K562 (cell line): ENCODE measurements at regions not wholly inside any gene's neighbourhood (a gene's known extent, or its start where the extent isn't known, plus 50 kb on each side); places are given as distances from the start of the nearest gene placed in this dataset.

Experiments
- ATAC-seq: fragments of 200-7000 bp; cut with Tn5 transposase; 3 replicates; pipeline ENCODE4 v1.9.1; 2020; ENCODE audit warnings: moderate library complexity
- BruUV-seq: library from RNA; stranded (reverse); fragments of 400-500 nt; replicated peaks from 2 replicates; lab custom pipeline; 2021; lab: Mats Ljungman, UMichigan
- CTCF ChIA-PET: fragments of 300-600 bp; formaldehyde crosslinking; extraction: SDS; loops from one replicate; lab custom pipeline; 2021; ENCODE audit warnings: low intra/inter-chr PET ratio; lab: Yijun Ruan, JAX
- POLR2A ChIA-PET: fragments of 300-600, 350-650 bp; sonication (Branson Sonifier 250); formaldehyde crosslinking; extraction: SDS; loops from one replicate; lab custom pipeline; 2021; ENCODE audit warnings: antibody characterized with exemption, inconsistent platforms; lab: Yijun Ruan, JAX
- DNase-seq, 4 experiments: peaks; one replicate each; pipeline versions ENCODE4 v3.0.0 to v3.0.0-alpha.2; 2011 to 2018; ENCODE audit warnings: low spot score in 3 of 4, mixed read lengths in 3 of 4; ENCODE audit errors: extremely low read depth in 1 of 4
- FAIRE-seq: peaks from 2 replicates; lab custom pipeline; 2011; peaks lifted over from hg19 to GRCh38; lab: Jason Lieb, UNC
- H2AFZ ChIP-seq: 2 replicates; pipeline ENCODE4 v1.6.0; 2011; ENCODE audit warnings: low read depth, low read length, control low read depth, inconsistent platforms
- H3K27ac ChIP-seq: fragments of 200-600 bp; 3 replicates; pipeline ENCODE4 v1.8.0; 2011; ENCODE audit warnings: low read depth, mild to moderate bottlenecking, control low read depth, inconsistent platforms, low read length, moderate library complexity, mixed read lengths; ENCODE audit errors: extremely low read depth
- H3K27me3 ChIP-seq, 2 experiments: fragments of 300-600 bp in 1 of 2; 2 replicates in 1 of 2; 3 replicates in 1 of 2; pipeline versions ENCODE4 v1.6.0 to v1.8.0; 2011; ENCODE audit warnings: inconsistent platforms in 2 of 2, low read length in 2 of 2, mild to moderate bottlenecking in 1 of 2, mixed read lengths in 1 of 2, moderate library complexity in 1 of 2; ENCODE audit not compliant: control insufficient read depth in 2 of 2, insufficient read depth in 2 of 2
- H3K36me3 ChIP-seq: fragments of 300-600 bp; 3 replicates; pipeline ENCODE4 v1.8.0; 2011; ENCODE audit warnings: mild to moderate bottlenecking, low read length, inconsistent platforms; ENCODE audit not compliant: control insufficient read depth, insufficient read depth
- H3K4me1 ChIP-seq, 2 experiments: fragments of 200-600 bp in 1 of 2; replicated peaks in 1 of 2; 2 replicates in 1 of 2; 3 replicates in 1 of 2; pipeline versions ENCODE4 v1.5.1 to v1.8.0; 2011; ENCODE audit warnings: inconsistent platforms in 2 of 2, low read length in 2 of 2, mild to moderate bottlenecking in 1 of 2, mixed read lengths in 1 of 2, moderate library complexity in 1 of 2; ENCODE audit not compliant: control insufficient read depth in 2 of 2, insufficient read depth in 2 of 2
- H3K4me2 ChIP-seq: 2 replicates; pipeline ENCODE4 v1.6.1; 2011; ENCODE audit warnings: low read length, control low read depth, inconsistent platforms, mixed read lengths; ENCODE audit not compliant: insufficient read depth
- H3K4me3 ChIP-seq: fragments of 200-600 bp; sonication (generic), shearing (Covaris generic); 2 replicates; pipeline ENCODE4 v1.5.1; 2016; ENCODE audit warnings: control low read depth, inconsistent platforms
- H3K79me2 ChIP-seq: fragments of 200-600 bp; 3 replicates; pipeline ENCODE4 v1.8.0; 2011; ENCODE audit warnings: low read length, inconsistent platforms; ENCODE audit not compliant: control insufficient read depth, insufficient read depth
- H3K9ac ChIP-seq, 2 experiments: 2 replicates each; pipeline versions ENCODE4 v1.6.0 to v1.6.1; 2011; ENCODE audit warnings: low read depth in 2 of 2, low read length in 2 of 2, control low read depth in 1 of 2, inconsistent platforms in 1 of 2, mild to moderate bottlenecking in 1 of 2, mixed read lengths in 1 of 2; ENCODE audit not compliant: insufficient read depth in 1 of 2
- H3K9me1 ChIP-seq: one replicate; pipeline ENCODE4 v1.6.0; 2011; ENCODE audit warnings: inconsistent platforms, mild to moderate bottlenecking, low read length, moderate library complexity; ENCODE audit not compliant: control insufficient read depth, insufficient read depth
- H3K9me3 ChIP-seq: replicated peaks from 2 replicates; pipeline ENCODE4 v1.5.1; 2011; ENCODE audit warnings: low read depth, low read length, inconsistent platforms; ENCODE audit not compliant: control insufficient read depth, insufficient read depth
- H4K20me1 ChIP-seq: replicated peaks from 2 replicates; pipeline ENCODE4 v1.6.1; 2011; ENCODE audit warnings: low read length, inconsistent platforms, mixed read lengths; ENCODE audit not compliant: control insufficient read depth, insufficient read depth
- BDP1 ChIP-seq: IDR thresholded peaks from 3 replicates; pipeline ENCODE4 v1.6.1; 2011; ENCODE audit not compliant: insufficient read length, insufficient read depth
- CGGBP1 ChIP-seq: fragments of 250-450 bp; sonication (Bioruptor Pico); IDR thresholded peaks from 2 replicates; pipeline ENCODE4 v1.9.0; 2021; ENCODE audit warnings: mild to moderate bottlenecking
- CHD4 ChIP-seq: fragments of 200-600 bp; sonication (generic); IDR thresholded peaks from 3 replicates; pipeline ENCODE4 v1.6.1; 2012; ENCODE audit warnings: low read depth, mild to moderate bottlenecking, mixed read lengths, low read length, inconsistent platforms; ENCODE audit not compliant: insufficient read depth, insufficient replicate concordance, poor library complexity, severe bottlenecking
- HSF4 ChIP-seq: fragments of 250-450 bp; sonication (Bioruptor Pico); IDR thresholded peaks from 2 replicates; pipeline ENCODE4 v2.1.2; 2022; ENCODE audit warnings: mild to moderate bottlenecking, moderate library complexity, borderline replicate concordance
- PML ChIP-seq: IDR thresholded peaks from 2 replicates; pipeline ENCODE4 v1.6.1; 2012; ENCODE audit warnings: low read length, inconsistent platforms
- POLR2AphosphoS5 ChIP-seq: IDR thresholded peaks from 2 replicates; pipeline ENCODE4 v1.6.1; 2011; ENCODE audit warnings: mild to moderate bottlenecking, low read depth, low read length, moderate library complexity; ENCODE audit not compliant: control insufficient read depth, insufficient read depth
- RUNX1 ChIP-seq: sonication (generic); IDR thresholded peaks from 2 replicates; pipeline ENCODE4 v1.6.1; 2016; ENCODE audit warnings: antibody characterized with exemption, low read depth
- SRSF3 ChIP-seq: fragments of 200-400 bp; formaldehyde crosslinking; IDR thresholded peaks from 2 replicates; pipeline ENCODE4 v1.6.1; 2016; ENCODE audit warnings: mild to moderate bottlenecking, low read length, moderate library complexity; ENCODE audit not compliant: insufficient read depth
- ZBTB2 ChIP-seq: fragments of 450-650 bp; IDR thresholded peaks from 2 replicates; pipeline ENCODE4 v1.6.1; 2016; ENCODE audit warnings: antibody characterized with exemption
- ZNF282 ChIP-seq: sonication (generic); formaldehyde crosslinking; IDR thresholded peaks from 2 replicates; pipeline ENCODE4 v1.8.1; 2023; ENCODE audit warnings: missing genetic modification reagents
- ZNF436 ChIP-seq: fragments of 250-450, 450-650 bp; sonication (Bioruptor Pico); formaldehyde crosslinking; IDR thresholded peaks from 2 replicates; pipeline ENCODE4 v1.7.0; 2020; ENCODE audit warnings: mild to moderate bottlenecking
- WGBS: fragments of 100-300 bp; shearing (Covaris generic); methylation state at CpG from one replicate; pipeline ENCODE4 v1.1.6; 2016; ENCODE audit warnings: low coverage, mixed read lengths; ENCODE audit not compliant: insufficient coverage; ENCODE audit errors: missing lambda C conversion rate; 5-methylcytosine and 5-hydroxymethylcytosine counted together
- in situ Hi-C: fragments of 300-500 bp; cut with MboI; formaldehyde crosslinking; loops from 4 replicates; pipeline ENCODE4 v1.15.0; 2018; ENCODE audit warnings: inconsistent platforms, mixed read lengths
- intact Hi-C: fragments of 100-400 bp; cut with micrococcal nuclease; formaldehyde crosslinking; loops from 2 replicates; pipeline ENCODE4 v1.14.2; 2022
- TF ChIP-seq, protein P1 (sequence below): sonication (generic); formaldehyde crosslinking; IDR thresholded peaks from 2 replicates; pipeline ENCODE4 v1.8.0; 2022; ENCODE audit warnings: missing genetic modification reagents, mild to moderate bottlenecking, borderline replicate concordance
- TF ChIP-seq, protein P2 (sequence below): fragments of 450-650 bp; IDR thresholded peaks from 2 replicates; pipeline ENCODE4 v1.6.1; 2016; ENCODE audit warnings: missing biosample characterization, missing genetic modification characterization

DNA sequence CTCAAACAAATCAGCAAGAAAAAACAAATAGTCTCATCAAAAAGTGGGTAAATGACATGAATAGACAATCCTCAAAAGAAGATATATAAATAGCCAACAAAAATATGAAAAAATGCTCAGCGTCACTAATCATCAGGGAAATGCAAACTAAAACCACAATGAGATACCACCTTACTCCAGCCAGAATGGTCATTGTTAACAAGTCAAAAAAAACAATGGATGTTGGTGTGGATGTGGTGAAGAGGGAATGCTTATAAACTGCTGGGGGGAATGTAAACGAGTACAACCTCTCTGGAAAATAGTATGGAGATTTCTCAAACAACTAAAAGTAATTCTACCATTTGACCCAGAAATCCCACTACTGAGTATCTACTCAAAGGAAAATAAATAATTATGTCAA, 239.2 kb upstream of the RFC3 start:
- ATAC-seq (no peak), FAIRE-seq (no peak), DNase-seq (no peak)
- no TSS peak for BruUV-seq
- ChIA-PET CTCF (no interaction called here), POLR2A (no interaction called here)
- 7% methylated on average over 2 of the region's 2 CpGs for WGBS
- H3K79me2 ChIP-seq = no peaks in the 10 kb centered on the region
- no peaks in the 10 kb centered on the region for H3K36me3 ChIP-seq
- H3K27ac ChIP-seq = no peak overlapping the region
- intact Hi-C loops (no loop called here), in situ Hi-C loops (no loop called here)
- H3K4me2 ChIP-seq = no peak overlapping the region
- H3K9ac ChIP-seq = no peak overlapping the region
- H3K27me3 ChIP-seq = no peaks in the 10 kb centered on the region
- no peaks in the 10 kb centered on the region for H3K9me1 ChIP-seq
- no peak overlapping the region for H2AFZ ChIP-seq
- H4K20me1 ChIP-seq = no peaks in the 10 kb centered on the region
- H3K9me3 ChIP-seq = no peaks in the 10 kb centered on the region
- no peaks in the 10 kb centered on the region for H3K4me1 ChIP-seq
- TF ChIP-seq ZNF436 (no peak), RUNX1 (no peak)
- TF ChIP-seq, all 486 proteins: peak for 0
- no peak overlapping the region for H3K4me3 ChIP-seq

DNA sequence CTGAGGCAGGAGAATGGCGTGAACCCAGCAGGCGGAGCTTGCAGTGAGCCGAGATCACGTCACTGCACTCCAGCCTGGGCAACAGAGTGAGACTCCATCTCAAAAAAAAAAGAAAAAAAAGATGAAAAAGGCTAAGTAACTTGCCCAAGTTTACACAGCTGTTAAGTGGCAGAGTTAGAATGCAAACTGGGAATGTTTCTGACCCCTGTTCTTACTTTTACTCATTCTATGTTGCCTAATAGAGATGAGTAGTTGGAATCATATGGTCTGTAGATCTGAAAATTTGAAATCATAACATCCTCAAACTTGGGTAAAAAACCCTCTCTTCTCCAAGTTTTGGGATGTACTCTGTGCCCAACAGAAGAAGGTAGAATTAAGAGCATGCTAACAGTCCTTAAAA, 235.8 kb upstream of the RFC3 start:
- Histone ChIP-seq H2AFZ (no peak overlapping the region), H3K4me3 (no peak overlapping the region), H3K36me3 (no peaks in the 10 kb centered on the region), H3K4me2 (no peak overlapping the region), H3K9me3 (no peaks in the 10 kb centered on the region), H3K27ac (no peak overlapping the region), H3K79me2 (no peaks in the 10 kb centered on the region), H3K4me1 (no peaks in the 10 kb centered on the region), H3K27me3 (no peaks in the 10 kb centered on the region), H3K9me1 (no peaks in the 10 kb centered on the region), H3K9ac (no peak overlapping the region), H4K20me1 (no peaks in the 10 kb centered on the region)
- ChIA-PET CTCF (no interaction called here), POLR2A (interaction anchor here (0.5 to 0.6 kb wide), 2 partner anchors 400 to 1702 kb away, joined by 3 read pairs; no protein-coding TSS in a partner anchor)
- no TSS peak for BruUV-seq
- in situ Hi-C loops = no loop called here
- intact Hi-C loops = no loop called here
- WGBS = 0% methylated on average over 3 of the region's 4 CpGs
- ATAC-seq (no peak), DNase-seq (no peak), FAIRE-seq (no peak)
- TF ChIP-seq HSF4 (CRISPR knock-in tag) (no peak), PML (no peak), SRSF3 (no peak), CGGBP1 (CRISPR knock-in tag) (no peak), CHD4 (no peak), ZNF282 (no peak), BDP1 (no peak), POLR2AphosphoS5 (no peak), ZBTB2 (no peak)
- TF ChIP-seq, protein P1, sequence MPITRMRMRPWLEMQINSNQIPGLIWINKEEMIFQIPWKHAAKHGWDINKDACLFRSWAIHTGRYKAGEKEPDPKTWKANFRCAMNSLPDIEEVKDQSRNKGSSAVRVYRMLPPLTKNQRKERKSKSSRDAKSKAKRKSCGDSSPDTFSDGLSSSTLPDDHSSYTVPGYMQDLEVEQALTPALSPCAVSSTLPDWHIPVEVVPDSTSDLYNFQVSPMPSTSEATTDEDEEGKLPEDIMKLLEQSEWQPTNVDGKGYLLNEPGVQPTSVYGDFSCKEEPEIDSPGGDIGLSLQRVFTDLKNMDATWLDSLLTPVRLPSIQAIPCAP = no peak
- TF ChIP-seq, protein P2, sequence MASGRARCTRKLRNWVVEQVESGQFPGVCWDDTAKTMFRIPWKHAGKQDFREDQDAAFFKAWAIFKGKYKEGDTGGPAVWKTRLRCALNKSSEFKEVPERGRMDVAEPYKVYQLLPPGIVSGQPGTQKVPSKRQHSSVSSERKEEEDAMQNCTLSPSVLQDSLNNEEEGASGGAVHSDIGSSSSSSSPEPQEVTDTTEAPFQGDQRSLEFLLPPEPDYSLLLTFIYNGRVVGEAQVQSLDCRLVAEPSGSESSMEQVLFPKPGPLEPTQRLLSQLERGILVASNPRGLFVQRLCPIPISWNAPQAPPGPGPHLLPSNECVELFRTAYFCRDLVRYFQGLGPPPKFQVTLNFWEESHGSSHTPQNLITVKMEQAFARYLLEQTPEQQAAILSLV (tag) = no peak
